NT2/D1 (cell line): ENCODE measurements at regions not wholly inside any gene's neighbourhood (a gene's known extent, or its start where the extent isn't known, plus 50 kb on each side); places are given as distances from the start of the nearest gene placed in this dataset.
"Not testable (repeated sequence)": the region's sequence is repeated elsewhere in the genome, so short reads cannot be mapped to it uniquely, and the experiment has no call there.

Source experiments
- SUZ12 ChIP-seq: IDR thresholded peaks from 2 replicates; pipeline ENCODE4 v1.6.1; 2011; ENCODE audit not compliant: insufficient read length, insufficient read depth; ENCODE audit errors: extremely low read depth
- YY1 ChIP-seq: IDR thresholded peaks from 2 replicates; pipeline ENCODE4 v1.6.1; 2011; ENCODE audit not compliant: insufficient read length, insufficient read depth
- ZNF274 ChIP-seq: IDR thresholded peaks from 2 replicates; pipeline ENCODE4 v1.6.1; 2011; ENCODE audit warnings: mild to moderate bottlenecking, low read depth, low read length

GRCh38 chr14:52171932-52172331 is 95.6 kb upstream of the PTGDR start:
- not testable (repeated sequence) for TF ChIP-seq SUZ12, YY1, ZNF274
